ENCODE measurements at regions not wholly inside any gene's neighbourhood (a gene's known extent, or its start where the extent isn't known, plus 50 kb on each side); places are given as distances from the start of the nearest gene placed in this dataset.

DNA sequence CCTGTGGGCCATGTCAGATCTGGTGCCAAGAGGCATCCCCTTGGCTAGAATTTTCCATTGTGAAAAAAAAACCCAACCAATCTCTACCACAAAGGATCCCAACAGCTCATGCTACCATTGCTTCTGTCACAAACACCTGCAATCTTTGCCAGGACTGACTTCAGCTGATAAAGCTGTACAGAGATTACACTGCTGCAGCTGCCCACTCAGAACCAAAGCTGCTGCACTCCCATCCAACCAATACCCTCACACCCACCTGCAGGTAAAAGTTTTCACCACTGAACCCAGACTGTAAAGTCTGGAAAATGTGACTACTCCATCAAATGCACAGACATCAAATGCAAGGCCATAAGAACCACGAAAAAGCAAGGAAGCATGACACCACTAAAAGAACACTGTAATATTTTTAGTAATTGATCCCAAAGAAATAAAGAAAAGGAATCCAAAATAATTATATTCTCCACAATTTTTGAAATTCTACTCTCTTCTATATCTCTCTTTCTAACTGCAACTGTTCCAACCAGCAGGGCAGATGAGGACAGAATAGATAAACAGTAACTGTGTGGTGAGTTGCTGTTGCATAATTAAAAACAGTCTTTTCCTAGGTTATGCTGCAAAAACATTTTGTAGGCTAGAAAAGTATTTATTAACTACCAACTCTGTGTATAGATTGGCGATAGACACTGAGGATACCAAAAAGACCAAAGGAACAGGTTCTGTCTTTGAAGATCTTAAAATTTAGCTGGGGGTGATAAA lies 128.0 kb upstream of the MCHR2 start:
- no peak for TF ChIP-seq CTCF (IDR thresholded peaks at IDR 0.05; ENCODE audit: low read depth, low read length)

GRCh38 chr6:100119261-100119660 lies 125.2 kb upstream of the MCHR2 start:
- DNase-seq (ENCODE audit: extremely low read depth, low read depth), result no peak
- no peak for TF ChIP-seq CTCF (IDR thresholded peaks at IDR 0.05; ENCODE audit: low read depth, low read length)

More for the DNA sequence above, 128.0 kb upstream of the MCHR2 start:
- no peak for DNase-seq (ENCODE audit: extremely low read depth, low read depth)

GRCh38 chr6:100118301-100118700 lies 124.3 kb upstream of the MCHR2 start:
- TF ChIP-seq CTCF (IDR thresholded peaks at IDR 0.05; ENCODE audit: low read depth, low read length), result no peak

GRCh38 chr6:100117680-100118079 lies 123.7 kb upstream of the MCHR2 start:
- no peak for TF ChIP-seq CTCF (IDR thresholded peaks at IDR 0.05; ENCODE audit: low read depth, low read length)
- no peak for DNase-seq (ENCODE audit: extremely low read depth, low read depth)

More at GRCh38 chr6:100118301-100118700, 124.3 kb upstream of the MCHR2 start:
- DNase-seq (ENCODE audit: extremely low read depth, low read depth), result no peak

DNA sequence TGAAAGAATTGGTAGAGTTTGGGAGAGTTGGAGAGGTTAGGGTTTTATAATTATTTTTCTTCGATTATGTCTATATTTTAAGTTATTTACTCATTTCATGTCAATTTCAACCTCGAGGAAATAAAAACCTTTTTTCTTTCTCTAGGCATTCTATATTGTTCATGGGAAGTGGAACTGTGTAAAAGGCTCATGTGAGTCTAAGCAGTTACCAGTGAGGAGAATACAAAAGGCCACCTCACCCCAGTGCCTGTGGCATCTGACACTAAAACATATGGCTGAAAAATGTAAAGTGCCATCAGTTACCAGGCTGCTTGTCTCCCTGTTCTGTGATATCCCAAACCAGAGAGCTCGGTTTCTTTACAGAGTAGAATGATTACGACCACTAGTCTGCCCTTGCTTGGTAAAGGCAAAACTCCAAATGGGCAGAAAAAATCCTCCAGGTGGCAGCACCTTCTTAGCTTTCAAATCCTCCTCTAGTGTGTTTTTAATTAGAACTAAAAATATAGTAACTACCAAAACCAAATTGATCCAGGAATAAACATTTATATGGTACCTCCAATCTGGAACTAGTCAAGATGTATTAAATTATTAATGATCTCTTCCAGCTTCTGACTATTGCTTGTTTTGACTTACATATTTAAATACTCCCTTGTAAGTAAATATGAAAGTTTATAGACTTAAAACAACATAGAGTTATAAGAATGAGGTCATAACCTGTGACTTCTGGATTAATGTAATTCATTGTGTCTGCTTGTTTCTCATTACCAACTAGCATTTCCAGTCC lies 122.6 kb upstream of the MCHR2 start:
- TF ChIP-seq CTCF (IDR thresholded peaks at IDR 0.05; ENCODE audit: low read depth, low read length), result peak; percentile 75

DNA sequence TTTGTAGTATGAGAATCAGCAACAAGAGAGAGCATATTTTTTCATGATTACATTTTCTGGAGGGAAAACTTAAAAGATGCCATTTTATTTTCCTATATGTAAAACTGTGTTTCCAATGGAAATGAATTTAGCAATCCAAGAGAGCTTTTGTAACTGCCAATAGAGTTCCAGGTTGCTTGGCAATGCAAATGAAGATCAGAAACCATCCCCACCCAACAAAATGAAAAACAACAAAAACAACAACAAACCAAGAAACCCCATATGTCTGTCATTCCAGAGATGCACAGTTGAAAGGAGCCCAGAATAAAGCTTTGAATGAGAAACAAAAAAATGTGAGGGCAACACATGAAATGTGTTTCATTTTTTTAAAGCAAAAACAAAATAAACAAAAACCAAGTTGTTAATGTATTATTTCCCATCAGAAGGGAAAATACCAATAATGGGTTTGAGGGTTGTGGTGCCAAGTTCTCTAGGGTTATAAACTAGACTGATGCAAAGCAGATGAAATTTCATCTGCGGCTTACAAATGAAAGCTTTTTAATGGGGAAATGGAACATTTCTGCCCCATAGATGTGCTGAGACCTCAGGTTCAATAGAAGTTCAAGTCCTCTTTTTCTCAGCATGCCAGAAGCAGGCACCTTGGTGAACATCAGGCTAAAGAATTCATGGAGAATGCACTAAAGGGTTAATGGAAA lies 121.5 kb upstream of the MCHR2 start:
- no peak for DNase-seq (ENCODE audit: extremely low read depth, low read depth)

More for the DNA sequence above, 122.6 kb upstream of the MCHR2 start:
- peak; percentile 57 for DNase-seq (ENCODE audit: extremely low read depth, low read depth)

More for the DNA sequence above, 121.5 kb upstream of the MCHR2 start:
- TF ChIP-seq CTCF (IDR thresholded peaks at IDR 0.05; ENCODE audit: low read depth, low read length), result no peak

Measured in AG09319 (cell line).